Mucosa of rectum (tissue), 2 donors: ENCODE measurements at regions not wholly inside any gene's neighbourhood (a gene's known extent, or its start where the extent isn't known, plus 50 kb on each side); places are given as distances from the start of the nearest gene placed in this dataset.
"Not testable (repeated sequence)": the region's sequence is repeated elsewhere in the genome, so short reads cannot be mapped to it uniquely, and the experiment has no call there.

Source experiments
- H3K27ac ChIP-seq, 2 donors: one replicate each; pipeline ENCODE4 v1.7.0; 2013; ENCODE audit warnings: inconsistent platforms in 2 of 2, low read depth in 2 of 2, low read length in 2 of 2
- H3K27me3 ChIP-seq, 2 donors: one replicate each; pipeline ENCODE4 v1.7.0; 2013; ENCODE audit warnings: low read length in 2 of 2; ENCODE audit not compliant: control insufficient read depth in 2 of 2, insufficient read depth in 2 of 2
- H3K36me3 ChIP-seq, 2 donors: one replicate each; pipeline ENCODE4 v1.7.0; 2013; ENCODE audit warnings: low read length in 2 of 2; ENCODE audit not compliant: control insufficient read depth in 2 of 2, insufficient read depth in 2 of 2
- H3K4me1 ChIP-seq, 2 donors: one replicate each; pipeline ENCODE4 v1.7.0; 2013; ENCODE audit warnings: low read length in 2 of 2, mild to moderate bottlenecking in 1 of 2; ENCODE audit not compliant: control insufficient read depth in 2 of 2, insufficient read depth in 2 of 2
- H3K4me3 ChIP-seq, 2 donors: one replicate each; pipeline ENCODE4 v1.7.0; 2013; ENCODE audit warnings: low read length in 2 of 2
- H3K9ac ChIP-seq, 2 donors: one replicate each; pipeline ENCODE4 v1.7.0; 2013; ENCODE audit warnings: low read length in 2 of 2, low read depth in 1 of 2, mild to moderate bottlenecking in 1 of 2
- H3K9me3 ChIP-seq, 2 donors: one replicate each; pipeline ENCODE4 v1.7.0; 2013; ENCODE audit warnings: low read length in 2 of 2; ENCODE audit not compliant: control insufficient read depth in 2 of 2
- donor health status: healthy.
- donor health status: Normal muscosa, but diverticular disease.

GRCh38 chr15:30720825-30721224 is 94.9 kb downstream of the ARHGAP11B start:
- not testable (repeated sequence) for H3K9ac ChIP-seq, H3K4me3 ChIP-seq, H3K27ac ChIP-seq, H3K27me3 ChIP-seq, H3K4me1 ChIP-seq, H3K36me3 ChIP-seq, H3K9me3 ChIP-seq

GRCh38 chr15:30721529-30721928 is 95.6 kb downstream of the ARHGAP11B start:
- not testable (repeated sequence) for H3K9ac ChIP-seq, H3K36me3 ChIP-seq, H3K4me1 ChIP-seq, H3K4me3 ChIP-seq, H3K27ac ChIP-seq, H3K9me3 ChIP-seq, H3K27me3 ChIP-seq

GRCh38 chr15:30723540-30724175 is 97.7 kb downstream of the ARHGAP11B start:
- not testable (repeated sequence) for H3K9ac ChIP-seq, H3K27ac ChIP-seq, H3K4me3 ChIP-seq

GRCh38 chr15:30729880-30730590 is 104.1 kb downstream of the ARHGAP11B start:
- not testable (repeated sequence) for H3K27me3 ChIP-seq

More at GRCh38 chr15:30723540-30724175, 97.7 kb downstream of the ARHGAP11B start:
- not testable (repeated sequence) for H3K27me3 ChIP-seq, H3K9me3 ChIP-seq, H3K36me3 ChIP-seq, H3K4me1 ChIP-seq

GRCh38 chr15:30730633-30731032 is 104.7 kb downstream of the ARHGAP11B start:
- H3K27me3 ChIP-seq, H3K36me3 ChIP-seq, H3K9me3 ChIP-seq, H3K4me1 ChIP-seq, H3K27ac ChIP-seq, H3K9ac ChIP-seq, H3K4me3 ChIP-seq: not testable (repeated sequence)

More at GRCh38 chr15:30729880-30730590, 104.1 kb downstream of the ARHGAP11B start:
- H3K27ac ChIP-seq, H3K9me3 ChIP-seq, H3K36me3 ChIP-seq, H3K4me1 ChIP-seq, H3K4me3 ChIP-seq, H3K9ac ChIP-seq: not testable (repeated sequence)

GRCh38 chr15:30732100-30732499 is 106.2 kb downstream of the ARHGAP11B start:
- not testable (repeated sequence) for H3K4me1 ChIP-seq, H3K9me3 ChIP-seq, H3K9ac ChIP-seq, H3K4me3 ChIP-seq, H3K27me3 ChIP-seq, H3K27ac ChIP-seq, H3K36me3 ChIP-seq

GRCh38 chr15:30735884-30736564 is 110.1 kb downstream of the ARHGAP11B start:
- not testable (repeated sequence) for H3K27me3 ChIP-seq, H3K9me3 ChIP-seq, H3K36me3 ChIP-seq, H3K4me1 ChIP-seq, H3K9ac ChIP-seq, H3K4me3 ChIP-seq
- peak overlapping the region in 1 of 2 donors; percentile 16 for H3K27ac ChIP-seq

- H3K9ac ChIP-seq, H3K4me3 ChIP-seq, H3K27ac ChIP-seq, H3K4me1 ChIP-seq, H3K36me3 ChIP-seq, H3K9me3 ChIP-seq, H3K27me3 ChIP-seq: not testable (repeated sequence)
These were observed 116.9 kb downstream of the ARHGAP11B start for GRCh38 chr15:30742796-30743195.

- not testable (repeated sequence) for H3K27ac ChIP-seq, H3K27me3 ChIP-seq, H3K9me3 ChIP-seq, H3K9ac ChIP-seq, H3K36me3 ChIP-seq, H3K4me3 ChIP-seq, H3K4me1 ChIP-seq
These were observed 123.1 kb downstream of the ARHGAP11B start for GRCh38 chr15:30749048-30749447.

GRCh38 chr15:30755036-30755687 is 129.2 kb downstream of the ARHGAP11B start:
- not testable (repeated sequence) for H3K27me3 ChIP-seq, H3K4me1 ChIP-seq, H3K4me3 ChIP-seq, H3K9me3 ChIP-seq, H3K9ac ChIP-seq, H3K36me3 ChIP-seq, H3K27ac ChIP-seq
